ENCODE measurements at regions not wholly inside any gene's neighbourhood (a gene's known extent, or its start where the extent isn't known, plus 50 kb on each side); places are given as distances from the start of the nearest gene placed in this dataset.
A peak's percentile ranks its signal among the peaks of the same experiment; 100 is the strongest.

DNA sequence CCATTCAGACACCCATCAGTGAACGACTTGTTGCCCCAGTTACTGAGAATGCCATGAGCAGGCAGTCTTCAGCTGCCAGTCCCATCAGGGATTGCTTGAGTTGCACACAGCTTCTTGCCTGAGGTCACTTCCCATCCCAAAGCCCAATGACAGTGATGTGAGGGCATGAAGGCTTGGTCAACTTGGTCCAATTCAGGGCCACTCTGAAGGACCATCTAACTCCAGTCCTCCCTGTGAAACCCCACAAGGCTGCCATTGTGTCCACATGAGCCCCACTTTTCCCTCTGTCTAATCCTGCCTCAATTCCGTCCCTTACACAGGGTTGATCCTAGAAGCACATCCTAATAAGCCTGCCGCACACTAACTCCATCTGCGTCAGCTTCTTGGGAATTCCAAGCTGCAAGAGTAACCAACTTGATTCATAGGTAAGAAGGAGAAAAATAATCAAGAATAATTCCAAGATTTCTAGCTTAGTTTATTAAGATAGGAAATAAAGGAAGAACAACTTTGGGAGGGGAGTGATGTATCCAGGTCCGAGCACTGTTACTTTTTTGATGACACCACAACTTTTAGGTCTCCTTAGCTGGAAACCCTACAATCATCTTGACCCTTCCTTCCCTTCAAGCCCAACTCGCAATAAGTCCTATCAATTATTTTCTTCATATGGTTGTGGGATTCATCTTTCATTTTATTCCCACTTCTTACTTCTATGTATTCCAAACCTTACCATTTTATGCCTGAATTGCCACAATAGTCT is 110.9 kb downstream of the LRRC30 start:
- intact Hi-C loops (cut with DNase I): no loop called here
- DNase-seq (no peak), ATAC-seq (no peak)

- ATAC-seq (no peak), DNase-seq (no peak)
- intact Hi-C loops (cut with DNase I): no loop called here
Observed at GRCh38 chr18:7349181-7349837, 118.4 kb downstream of the LRRC30 start.

DNA sequence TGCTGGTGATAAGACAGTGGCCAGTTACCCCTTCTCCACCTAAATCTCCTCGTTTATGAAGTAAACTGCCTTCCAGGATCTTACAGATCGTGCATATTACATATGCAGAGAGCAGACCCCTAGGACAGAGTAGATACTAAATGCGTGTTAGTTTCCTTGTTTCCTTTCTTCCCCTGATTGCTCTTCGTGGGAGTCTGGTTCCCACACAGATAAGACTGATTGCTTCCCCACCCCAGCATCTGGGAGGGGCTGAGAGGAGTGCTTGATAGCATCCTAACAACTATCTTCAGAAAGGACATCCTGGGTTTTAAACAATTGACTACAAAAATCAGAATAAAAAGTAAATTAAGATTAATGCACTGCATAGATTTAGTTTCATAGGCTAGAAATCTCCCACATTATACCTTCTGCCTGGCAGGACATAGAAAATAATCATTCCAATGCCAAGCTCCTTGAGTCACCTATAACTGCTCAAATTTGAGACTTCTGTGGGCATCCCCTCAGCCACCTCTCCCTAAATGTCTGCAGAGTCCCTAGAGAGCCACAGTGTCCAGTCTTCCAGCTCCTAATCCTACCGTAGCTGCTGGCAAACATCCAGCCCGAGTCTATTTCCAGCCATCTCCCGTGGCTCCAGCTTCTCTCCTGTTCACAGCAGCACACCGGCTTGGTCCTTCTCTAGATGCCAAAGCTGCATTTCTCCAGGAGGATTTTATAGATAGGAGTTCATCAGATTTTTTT is 128.3 kb downstream of the LRRC30 start:
- DNase-seq (peak; percentile 60), ATAC-seq (peak; percentile 54 to 72)
- intact Hi-C loops (cut with DNase I): no loop called here

- intact Hi-C loops (cut with DNase I): loop anchor here (10.0 kb wide), 1 partner anchor 204 kb away; the partner anchor contains the start of gene PTPRM (in 2 of the 2)
- DNase-seq: no peak
- ATAC-seq: no peak
Observed at GRCh38 chr18:7360606-7361170, 129.8 kb downstream of the LRRC30 start.

DNA sequence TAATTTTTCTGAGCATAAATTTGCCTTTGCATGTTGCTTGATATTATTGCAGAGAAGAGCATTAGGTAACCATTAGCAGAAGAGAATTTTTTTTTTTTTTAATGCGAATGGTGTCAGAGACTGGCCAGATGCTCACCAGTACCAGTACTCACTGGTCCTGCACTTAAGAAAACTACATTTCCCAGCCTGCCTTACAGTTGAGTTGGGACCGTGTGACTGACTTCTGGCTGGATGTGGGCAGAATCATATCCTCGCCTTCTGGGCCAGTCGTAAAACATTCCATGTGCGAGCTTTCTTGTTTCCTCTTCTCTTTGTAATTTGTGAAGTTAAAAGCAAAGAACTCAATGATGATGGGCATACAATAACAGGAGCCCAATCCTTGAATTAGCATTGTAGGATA is 132.4 kb downstream of the LRRC30 start:
- intact Hi-C loops (cut with DNase I): loop anchor here (10.0 kb wide), 1 partner anchor 201 kb away; the partner anchor contains the start of gene PTPRM (in 2 of the 2)
- ATAC-seq: no peak
- no peak for DNase-seq

- DNase-seq (no peak), ATAC-seq (no peak)
- intact Hi-C loops (cut with DNase I): loop anchor here (10.0 kb wide), 1 partner anchor 198 kb away; the partner anchor contains the start of gene PTPRM (in 2 of the 2)
Observed at GRCh38 chr18:7366597-7366996, 135.7 kb downstream of the LRRC30 start.

DNA sequence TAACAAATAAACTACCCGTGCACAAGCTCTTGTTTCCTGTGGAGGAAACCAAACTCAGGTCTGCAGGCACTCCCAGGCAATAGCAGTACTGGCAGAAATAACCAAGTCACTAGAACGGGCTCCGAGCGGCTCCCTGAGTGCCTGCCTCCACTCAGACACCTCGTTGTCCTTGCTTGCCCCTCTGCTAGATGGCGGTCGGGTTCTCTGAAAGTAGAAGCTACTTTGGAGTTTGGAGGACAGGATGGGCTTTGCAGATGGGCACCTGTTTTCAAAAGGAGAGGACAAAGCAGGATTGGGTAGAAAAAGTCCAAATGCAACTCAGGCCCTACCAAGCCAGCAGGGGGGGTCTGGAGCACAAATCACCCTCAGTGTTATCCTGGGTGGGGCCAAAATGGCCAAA is 136.4 kb downstream of the LRRC30 start:
- DNase-seq: no peak
- ATAC-seq: no peak
- intact Hi-C loops (cut with DNase I): loop anchor here (10.0 kb wide), 1 partner anchor 197 kb away; the partner anchor contains the start of gene PTPRM (in 2 of the 2)

- intact Hi-C loops (cut with DNase I): loop anchor here (10.0 kb wide), 1 partner anchor 196 kb away; the partner anchor contains the start of gene PTPRM (in 2 of the 2)
- DNase-seq (peak; percentile 30), ATAC-seq (peak; percentile 22 to 28)
Observed at GRCh38 chr18:7369006-7369405, 138.1 kb downstream of the LRRC30 start.

DNA sequence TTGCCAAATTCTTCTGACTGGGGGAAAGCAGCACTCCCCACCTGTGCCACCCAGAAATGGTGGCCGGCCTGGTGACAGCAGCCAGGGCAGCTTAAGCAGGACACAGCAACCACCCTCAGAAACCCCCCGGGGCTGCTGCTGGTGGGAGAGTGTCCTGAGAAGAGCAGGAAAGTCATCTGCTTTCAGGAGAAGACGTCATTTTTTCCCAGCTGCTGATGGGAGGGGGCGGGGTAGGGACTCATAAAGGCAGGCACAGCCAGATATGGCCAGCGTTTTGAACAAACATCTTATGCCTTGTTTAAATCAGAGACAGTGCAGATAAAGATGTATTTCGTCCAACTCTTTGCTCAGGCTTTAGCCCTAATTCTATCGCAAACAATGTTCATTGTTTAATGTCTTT is 139.5 kb downstream of the LRRC30 start:
- intact Hi-C loops (cut with DNase I): no loop called here
- DNase-seq: peak; percentile 76
- peak; percentile 26 to 55 for ATAC-seq

DNA sequence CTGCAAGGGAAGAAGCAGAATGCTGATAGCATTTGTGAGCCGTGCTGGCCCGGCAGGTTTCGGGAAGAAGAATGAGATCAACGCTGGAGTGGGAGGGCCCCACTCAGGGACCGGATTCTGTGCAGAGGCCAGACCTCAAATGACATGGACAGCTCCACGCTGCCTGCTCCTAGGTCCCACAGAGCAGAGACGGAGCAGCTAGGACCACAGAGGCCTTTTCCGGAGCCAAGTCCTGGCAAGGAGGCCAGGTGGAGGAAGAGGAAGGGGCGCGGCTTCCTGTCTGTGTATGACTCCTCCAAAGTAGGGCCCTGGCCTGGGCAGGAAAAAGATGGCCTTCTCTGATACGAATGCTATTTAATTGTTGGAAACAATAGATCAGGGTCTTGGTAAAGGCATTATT is 139.9 kb downstream of the LRRC30 start:
- ATAC-seq: peak; percentile 86 to 92
- DNase-seq: peak; percentile 89
- intact Hi-C loops (cut with DNase I): no loop called here

GRCh38 chr18:7373441-7373840 is 142.6 kb downstream of the LRRC30 start:
- ATAC-seq (no peak), DNase-seq (no peak)
- intact Hi-C loops (cut with DNase I): no loop called here

GRCh38 chr18:7381307-7381706 is 150.4 kb downstream of the LRRC30 start:
- ATAC-seq (no peak), DNase-seq (no peak)
- intact Hi-C loops (cut with DNase I): no loop called here

DNA sequence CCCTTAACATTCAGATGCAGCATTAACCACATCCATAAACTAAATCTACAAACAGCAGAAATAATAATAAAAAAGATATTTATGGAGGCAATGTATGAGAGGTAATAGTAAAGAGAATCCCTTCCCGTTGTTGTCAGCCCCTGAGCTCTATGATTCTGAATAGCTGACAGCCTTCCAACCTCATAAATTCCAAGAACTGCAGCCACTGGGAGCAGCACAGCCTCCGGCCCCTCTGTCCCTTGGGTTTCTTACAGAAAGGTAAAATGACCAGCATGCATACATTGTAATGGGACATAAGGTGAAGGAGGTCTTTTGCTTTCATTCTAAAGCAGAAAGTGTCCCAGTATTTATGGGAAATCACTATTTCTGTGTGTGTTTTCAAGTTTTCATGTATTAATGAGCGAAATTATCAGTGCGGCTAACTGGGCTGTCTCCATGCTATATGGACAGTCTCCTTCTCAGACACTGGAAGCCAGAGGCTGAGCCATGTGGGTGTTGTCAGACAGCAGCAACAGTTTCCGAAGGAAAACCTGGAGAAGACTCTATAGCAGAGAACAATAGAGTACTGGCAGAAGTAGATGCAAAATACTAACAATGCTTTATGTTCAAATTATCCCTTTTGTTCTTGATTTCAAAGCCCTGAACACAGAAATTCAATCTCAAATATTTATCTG is 151.6 kb downstream of the LRRC30 start:
- intact Hi-C loops (cut with DNase I): no loop called here
- ATAC-seq (no peak), DNase-seq (no peak)

- intact Hi-C loops (cut with DNase I): no loop called here
- ATAC-seq (peak in 1 of 2 donors; percentile 38), DNase-seq (no peak)
Observed at GRCh38 chr18:7383002-7383980, 152.4 kb downstream of the LRRC30 start.

GRCh38 chr18:7388741-7389140 is 157.9 kb downstream of the LRRC30 start:
- ATAC-seq (no peak), DNase-seq (no peak)
- intact Hi-C loops (cut with DNase I): no loop called here

- ATAC-seq (no peak), DNase-seq (no peak)
- intact Hi-C loops (cut with DNase I): no loop called here
Observed at GRCh38 chr18:7390731-7391492, 160.0 kb downstream of the LRRC30 start.

- ATAC-seq: no peak
- intact Hi-C loops (cut with DNase I): no loop called here
- no peak for DNase-seq
Observed at GRCh38 chr18:7393080-7393479, 162.2 kb downstream of the LRRC30 start.

All from left cardiac atrium (tissue), 4 donors.